H9 (cell line): ENCODE measurements at regions not wholly inside any gene's neighbourhood (a gene's known extent, or its start where the extent isn't known, plus 50 kb on each side); places are given as distances from the start of the nearest gene placed in this dataset.

Experiments
- DNase-seq: peaks from one replicate; pipeline ENCODE4 v3.0.0-alpha.2; 2017
- H2AFZ ChIP-seq: one replicate; pipeline ENCODE4 v1.6.1; 2013; ENCODE audit warnings: mild to moderate bottlenecking, low read length, control low read depth, moderate library complexity
- H2AK5ac ChIP-seq: 2 replicates; pipeline ENCODE4 v1.6.1; 2013; ENCODE audit warnings: low read length, control low read depth, mixed read lengths; ENCODE audit not compliant: insufficient read length
- H2BK120ac ChIP-seq: one replicate; pipeline ENCODE4 v1.6.1; 2013; ENCODE audit warnings: low read depth, mild to moderate bottlenecking, low read length, control low read depth, inconsistent platforms; ENCODE audit not compliant: poor library complexity, severe bottlenecking
- H2BK12ac ChIP-seq: 2 replicates; pipeline ENCODE4 v1.6.1; 2013; ENCODE audit warnings: low read length, control low read depth, mixed read lengths, low read depth; ENCODE audit not compliant: insufficient read length
- H2BK15ac ChIP-seq: 2 replicates; pipeline ENCODE4 v1.6.1; 2013; ENCODE audit warnings: low read depth, low read length, control low read depth
- H2BK20ac ChIP-seq: one replicate; pipeline ENCODE4 v1.6.1; 2013; ENCODE audit warnings: low read depth, mild to moderate bottlenecking, low read length, control low read depth, inconsistent platforms; ENCODE audit not compliant: poor library complexity, severe bottlenecking
- H2BK5ac ChIP-seq: 2 replicates; pipeline ENCODE4 v1.6.1; 2013; ENCODE audit warnings: low read length, control low read depth, mixed read lengths; ENCODE audit not compliant: insufficient read length
- H3K14ac ChIP-seq: 2 replicates; pipeline ENCODE4 v1.6.1; 2013; ENCODE audit warnings: low read length, control low read depth; ENCODE audit not compliant: insufficient read depth
- H3K18ac ChIP-seq: 2 replicates; pipeline ENCODE4 v1.6.1; 2013; ENCODE audit warnings: low read depth, mild to moderate bottlenecking, mixed read lengths, low read length, control low read depth; ENCODE audit not compliant: insufficient read length
- H3K23ac ChIP-seq: 2 replicates; pipeline ENCODE4 v1.6.1; 2013; ENCODE audit warnings: low read length, control low read depth, mixed read lengths, low read depth; ENCODE audit not compliant: insufficient read length
- H3K23me2 ChIP-seq: 2 replicates; pipeline ENCODE4 v1.6.1; 2013; ENCODE audit warnings: low read depth, mild to moderate bottlenecking, mixed read lengths, low read length, control low read depth; ENCODE audit not compliant: insufficient read length, poor library complexity, severe bottlenecking
- H3K27ac ChIP-seq: 2 replicates; pipeline ENCODE4 v1.5.1; 2013; ENCODE audit warnings: low read length, control low read depth, mixed read lengths, low read depth; ENCODE audit not compliant: insufficient read length
- H3K27me3 ChIP-seq: 2 replicates; pipeline ENCODE4 v1.6.1; 2013; ENCODE audit warnings: low read length, control low read depth, inconsistent platforms; ENCODE audit not compliant: insufficient read depth
- H3K4ac ChIP-seq: 2 replicates; pipeline ENCODE4 v1.6.1; 2013; ENCODE audit warnings: low read depth, mild to moderate bottlenecking, control low read depth, inconsistent platforms, low read length, moderate library complexity
- H3K4me1 ChIP-seq: 2 replicates; pipeline ENCODE4 v1.6.1; 2013; ENCODE audit warnings: low read length, control low read depth, inconsistent platforms; ENCODE audit not compliant: insufficient read depth
- H3K4me2 ChIP-seq: 2 replicates; pipeline ENCODE4 v1.6.1; 2013; ENCODE audit warnings: low read length, control low read depth, mixed read lengths; ENCODE audit not compliant: insufficient read length, insufficient read depth
- H3K56ac ChIP-seq: 2 replicates; pipeline ENCODE4 v1.6.1; 2013; ENCODE audit warnings: low read depth, mild to moderate bottlenecking, mixed read lengths, low read length, control low read depth; ENCODE audit not compliant: insufficient read length
- H3K79me1 ChIP-seq: 2 replicates; pipeline ENCODE4 v1.6.1; 2013; ENCODE audit warnings: low read depth, mild to moderate bottlenecking, moderate library complexity, low read length, control low read depth, inconsistent platforms; ENCODE audit not compliant: insufficient read depth, poor library complexity, severe bottlenecking
- H3K79me2 ChIP-seq: 2 replicates; pipeline ENCODE4 v1.6.1; 2013; ENCODE audit warnings: low read length, control low read depth, inconsistent platforms; ENCODE audit not compliant: insufficient read depth
- H3K9ac ChIP-seq: 2 replicates; pipeline ENCODE4 v1.6.1; 2013; ENCODE audit warnings: low read length, control low read depth, mixed read lengths; ENCODE audit not compliant: insufficient read length; ENCODE audit errors: extremely low read depth
- H3K9me3 ChIP-seq: one replicate; pipeline ENCODE4 v1.6.1; 2013; ENCODE audit warnings: low read depth, low read length, inconsistent platforms; ENCODE audit not compliant: control insufficient read depth
- H3T11ph ChIP-seq: one replicate; pipeline ENCODE4 v1.6.1; 2013; ENCODE audit warnings: mild to moderate bottlenecking, low read length, control low read depth, inconsistent platforms
- H4K20me1 ChIP-seq: one replicate; pipeline ENCODE4 v1.6.1; 2013; ENCODE audit not compliant: control insufficient read depth, insufficient read length, insufficient read depth
- H4K5ac ChIP-seq: 2 replicates; pipeline ENCODE4 v1.6.1; 2013; ENCODE audit warnings: low read depth, mild to moderate bottlenecking, mixed read lengths, low read length, control low read depth; ENCODE audit not compliant: insufficient read length
- H4K8ac ChIP-seq: replicated peaks from 2 replicates; pipeline ENCODE4 v1.6.1; 2013; ENCODE audit warnings: low read length, control low read depth, mixed read lengths, low read depth; ENCODE audit not compliant: insufficient read length
- H4K91ac ChIP-seq: 2 replicates; pipeline ENCODE4 v1.6.1; 2013; ENCODE audit warnings: low read depth, mild to moderate bottlenecking, moderate library complexity, mixed read lengths, low read length, control low read depth; ENCODE audit not compliant: insufficient read length
- H3K27ac Mint-ChIP-seq, 3 experiments: 2 replicates in 2 of 3; 3 replicates in 1 of 3; pipeline ENCODE4 v1.8.0; 2020 to 2021; ENCODE audit warnings: mixed read lengths in 3 of 3, mild to moderate bottlenecking in 1 of 3, moderate library complexity in 1 of 3
- H3K27me3 Mint-ChIP-seq: 2 replicates; pipeline ENCODE4 v1.8.0; 2021; ENCODE audit warnings: low read depth, mild to moderate bottlenecking, moderate library complexity, mixed read lengths
- H3K36me3 Mint-ChIP-seq, 3 experiments: 2 replicates in 2 of 3; 3 replicates in 1 of 3; pipeline ENCODE4 v1.8.0; 2020 to 2021; ENCODE audit warnings: low read depth in 3 of 3, mixed read lengths in 3 of 3; ENCODE audit not compliant: insufficient read depth in 1 of 3
- H3K4me1 Mint-ChIP-seq, 2 experiments: 2 replicates each; pipeline ENCODE4 v1.8.0; 2020; ENCODE audit warnings: mixed read lengths in 2 of 2
- H3K4me3 Mint-ChIP-seq, 2 experiments: 2 replicates in 1 of 2; 3 replicates in 1 of 2; pipeline ENCODE4 v1.8.0; 2020 to 2021; ENCODE audit warnings: mild to moderate bottlenecking in 2 of 2, mixed read lengths in 2 of 2, moderate library complexity in 1 of 2
- H3K9me3 Mint-ChIP-seq, 2 experiments: 2 replicates in 1 of 2; 3 replicates in 1 of 2; pipeline ENCODE4 v1.8.0; 2020; ENCODE audit warnings: mild to moderate bottlenecking in 2 of 2, mixed read lengths in 2 of 2, moderate library complexity in 1 of 2
- WGBS: extraction: QIAGEN DNeasy Blood & Tissue Kit; methylation state at CpG from one replicate; pipeline ENCODE4 v1.1.7; 2013; ENCODE audit warnings: missing lambda C conversion rate, low lambda C conversion rate, mixed read lengths; ENCODE audit not compliant: insufficient read length; ENCODE audit errors: extremely low coverage; 5-methylcytosine and 5-hydroxymethylcytosine counted together
- TF ChIP-seq, protein P1 (sequence below): fragments of 200-600 bp; sonication (generic); conservative IDR thresholded peaks from 3 replicates; pipeline ENCODE4 v1.8.0; 2021; ENCODE audit warnings: antibody characterized with exemption, mild to moderate bottlenecking

DNA sequence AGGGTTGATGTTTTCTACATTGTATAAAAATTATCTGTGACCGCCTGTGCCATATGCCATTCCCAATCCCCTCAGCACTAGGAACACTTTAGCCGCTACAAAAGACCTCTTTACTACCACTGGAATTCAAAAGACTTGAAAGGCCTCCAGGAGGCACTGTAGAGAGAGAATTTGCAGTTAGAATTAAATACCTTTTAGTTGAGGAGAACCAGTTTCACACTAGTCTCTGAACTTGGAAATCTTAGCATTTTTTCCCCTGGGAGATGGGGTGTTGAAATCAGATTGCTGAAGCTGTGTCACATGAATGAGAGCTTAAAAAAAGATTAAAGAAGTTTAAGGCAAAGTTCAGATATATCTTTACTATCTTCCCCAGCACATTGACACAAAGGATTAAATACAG lies 291.0 kb downstream of the ADGRL2 start:
- Histone ChIP-seq H2AFZ (no peak overlapping the region), H4K8ac (no peak overlapping the region), H3K27me3 (no peaks in the 10 kb centered on the region), H3K9ac (no peak overlapping the region), H3K27ac (no peak overlapping the region), H3K4me1 (no peaks in the 10 kb centered on the region), H2BK12ac (no peak overlapping the region), H3K9me3 (no peaks in the 10 kb centered on the region), H3K56ac (no peak overlapping the region), H3T11ph (no peak overlapping the region), H3K14ac (no peak overlapping the region), H2BK20ac (no peak overlapping the region), H3K18ac (no peak overlapping the region), H2BK15ac (no peak overlapping the region), H4K20me1 (no peaks in the 10 kb centered on the region), H3K79me1 (no peaks in the 10 kb centered on the region), H4K5ac (no peak overlapping the region), H3K23ac (no peak overlapping the region), H2AK5ac (no peak overlapping the region), H4K91ac (no peak overlapping the region), H2BK120ac (no peak overlapping the region), H3K23me2 (no peaks in the 10 kb centered on the region), H3K4me2 (no peak overlapping the region), H3K79me2 (no peaks in the 10 kb centered on the region), H2BK5ac (no peak overlapping the region), H3K4ac (no peak overlapping the region)
- Mint-ChIP-seq H3K9me3 (no peaks in the 10 kb centered on the region), H3K4me3 (no peak overlapping the region), H3K36me3 (no peaks in the 10 kb centered on the region), H3K27me3 (no peaks in the 10 kb centered on the region), H3K4me1 (peaks cover 3 to 5% of the 10 kb centered on the region in 2 experiments; a peak in 3 of 4 replicates), H3K27ac (no peak overlapping the region)
- TF ChIP-seq, protein P1, sequence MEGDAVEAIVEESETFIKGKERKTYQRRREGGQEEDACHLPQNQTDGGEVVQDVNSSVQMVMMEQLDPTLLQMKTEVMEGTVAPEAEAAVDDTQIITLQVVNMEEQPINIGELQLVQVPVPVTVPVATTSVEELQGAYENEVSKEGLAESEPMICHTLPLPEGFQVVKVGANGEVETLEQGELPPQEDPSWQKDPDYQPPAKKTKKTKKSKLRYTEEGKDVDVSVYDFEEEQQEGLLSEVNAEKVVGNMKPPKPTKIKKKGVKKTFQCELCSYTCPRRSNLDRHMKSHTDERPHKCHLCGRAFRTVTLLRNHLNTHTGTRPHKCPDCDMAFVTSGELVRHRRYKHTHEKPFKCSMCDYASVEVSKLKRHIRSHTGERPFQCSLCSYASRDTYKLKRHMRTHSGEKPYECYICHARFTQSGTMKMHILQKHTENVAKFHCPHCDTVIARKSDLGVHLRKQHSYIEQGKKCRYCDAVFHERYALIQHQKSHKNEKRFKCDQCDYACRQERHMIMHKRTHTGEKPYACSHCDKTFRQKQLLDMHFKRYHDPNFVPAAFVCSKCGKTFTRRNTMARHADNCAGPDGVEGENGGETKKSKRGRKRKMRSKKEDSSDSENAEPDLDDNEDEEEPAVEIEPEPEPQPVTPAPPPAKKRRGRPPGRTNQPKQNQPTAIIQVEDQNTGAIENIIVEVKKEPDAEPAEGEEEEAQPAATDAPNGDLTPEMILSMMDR, result peak; percentile 61
- DNase-seq, result no peak
- no CpG with 5 or more reads among the region's 2 CpGs for WGBS
